ENCODE measurements at regions not wholly inside any gene's neighbourhood (a gene's known extent, or its start where the extent isn't known, plus 50 kb on each side); places are given as distances from the start of the nearest gene placed in this dataset.

DNA sequence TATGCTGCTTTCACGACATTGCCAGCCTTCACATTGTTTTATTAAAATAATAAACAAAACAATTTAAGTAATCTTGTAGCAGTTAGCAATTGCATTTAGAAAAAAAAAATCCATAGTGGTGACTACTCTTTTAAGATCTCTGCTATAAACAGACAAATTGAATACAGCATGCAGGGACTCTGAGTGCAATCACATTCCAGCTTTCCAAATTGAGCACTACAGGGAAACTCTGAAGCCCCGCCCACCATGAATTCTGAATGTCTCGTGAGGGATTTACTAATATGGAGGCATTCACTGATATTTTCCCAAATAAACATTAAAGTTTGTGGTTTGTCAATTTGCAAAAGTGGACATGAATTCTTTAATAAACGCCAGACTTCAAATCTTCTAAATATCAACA, 698.8 kb downstream of the LIG4 start:
- no peak for DNase-seq (ENCODE audit: low read depth in 2 of 2, low spot score in 1 of 2)

DNA sequence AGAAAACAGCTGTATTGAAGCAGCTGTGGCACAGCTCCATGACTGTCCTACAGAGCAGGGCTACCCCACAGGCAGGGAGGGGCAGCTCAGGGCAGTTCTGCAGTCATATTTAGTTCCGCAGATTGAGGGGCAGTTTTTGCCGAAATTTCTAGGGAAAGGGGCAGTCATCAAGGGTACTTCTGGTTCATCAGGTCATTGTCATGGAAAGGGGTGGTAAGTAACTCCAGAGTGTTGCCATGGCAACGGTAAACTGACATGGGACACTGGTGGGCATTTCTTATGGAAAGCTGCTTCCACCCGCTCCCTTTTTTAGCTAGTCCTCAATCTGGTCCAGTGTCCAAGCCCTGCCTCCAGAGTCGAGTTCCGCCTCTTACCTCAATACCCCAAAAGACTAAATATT, 702.8 kb downstream of the LIG4 start:
- DNase-seq (ENCODE audit: low read depth in 2 of 2, low spot score in 1 of 2): no peak

GRCh38 chr13:107497661-107498060, 717.7 kb downstream of the LIG4 start:
- no peak for DNase-seq (ENCODE audit: low read depth in 2 of 2, low spot score in 1 of 2)

- no peak for DNase-seq (ENCODE audit: low read depth in 2 of 2, low spot score in 1 of 2)
Observed at GRCh38 chr13:107493266-107493665, 722.1 kb downstream of the LIG4 start.

DNA sequence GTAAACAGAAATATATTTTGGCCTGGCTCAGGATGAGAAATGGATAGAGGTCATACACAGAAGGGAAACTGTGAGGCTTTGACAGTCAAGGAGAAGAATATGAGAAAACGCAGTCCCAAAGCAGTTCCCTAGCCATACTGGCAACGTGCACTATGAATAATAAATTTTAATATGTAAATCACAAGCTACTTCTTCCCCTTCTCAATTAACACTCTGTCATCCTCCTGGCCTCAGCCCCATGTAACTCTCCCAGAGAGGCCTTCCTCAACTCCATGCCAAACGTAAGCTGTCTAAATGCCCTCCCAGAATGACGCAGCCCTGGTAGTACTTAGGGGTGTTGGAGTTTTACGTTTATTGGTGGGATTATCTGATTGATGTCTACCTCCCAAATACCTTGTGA, 732.6 kb downstream of the LIG4 start:
- no peak for DNase-seq (ENCODE audit: low read depth in 2 of 2, low spot score in 1 of 2)

DNA sequence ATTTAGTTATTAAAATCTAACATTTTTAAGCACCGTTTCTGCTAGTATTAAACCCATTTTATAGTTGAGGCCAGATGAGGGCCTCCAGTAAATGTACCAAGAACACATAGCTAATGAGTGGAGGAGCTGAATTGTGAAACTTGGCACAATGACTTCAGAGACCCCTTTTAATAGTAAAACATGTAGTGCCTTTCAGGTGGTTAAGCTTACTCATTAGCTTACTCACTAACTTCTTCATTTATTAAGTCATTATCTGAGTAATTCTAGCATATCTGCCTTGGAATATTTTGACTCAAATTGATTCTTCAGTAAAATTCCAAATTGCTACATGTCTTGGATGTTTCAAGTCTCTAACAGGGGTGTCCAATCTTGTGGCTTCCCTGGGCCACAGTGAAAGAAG, 735.2 kb downstream of the LIG4 start:
- DNase-seq (ENCODE audit: low read depth in 2 of 2, low spot score in 1 of 2): no peak

GRCh38 chr13:107477772-107478379, 737.5 kb downstream of the LIG4 start:
- DNase-seq (ENCODE audit: low read depth in 2 of 2, low spot score in 1 of 2): no peak

DNA sequence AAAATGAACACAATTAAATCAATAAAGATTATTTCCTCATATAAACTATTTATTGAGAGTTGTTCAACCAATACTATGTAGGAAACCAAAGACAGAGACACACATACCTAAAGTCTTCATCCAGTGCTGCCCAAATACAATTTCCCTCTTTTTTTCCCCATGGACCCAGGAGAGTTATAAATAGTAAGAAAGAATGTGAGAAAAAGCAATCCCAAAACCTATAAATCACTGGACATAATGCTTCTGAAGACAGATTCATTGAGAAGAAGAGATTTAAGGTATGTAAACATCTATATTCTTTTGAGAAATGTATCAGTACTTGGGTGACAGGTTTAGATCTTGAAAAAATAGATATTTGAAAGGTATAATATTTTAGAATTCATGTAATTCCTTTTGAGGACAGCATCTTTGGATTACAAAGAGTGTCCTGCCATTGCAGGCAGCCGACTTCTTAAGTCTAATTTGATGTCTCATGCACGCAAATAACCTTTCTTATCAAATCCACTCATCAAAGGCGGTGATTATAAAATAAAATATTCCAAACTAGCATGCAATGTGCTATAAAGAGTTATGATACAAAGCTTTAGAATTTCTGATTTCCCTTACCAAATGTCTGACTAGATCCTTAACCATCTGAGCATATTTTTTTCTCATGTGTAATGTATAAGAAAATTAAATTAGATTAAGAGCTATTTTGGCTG, 739.4 kb downstream of the LIG4 start:
- no peak for DNase-seq (ENCODE audit: low read depth in 2 of 2, low spot score in 1 of 2)

DNA sequence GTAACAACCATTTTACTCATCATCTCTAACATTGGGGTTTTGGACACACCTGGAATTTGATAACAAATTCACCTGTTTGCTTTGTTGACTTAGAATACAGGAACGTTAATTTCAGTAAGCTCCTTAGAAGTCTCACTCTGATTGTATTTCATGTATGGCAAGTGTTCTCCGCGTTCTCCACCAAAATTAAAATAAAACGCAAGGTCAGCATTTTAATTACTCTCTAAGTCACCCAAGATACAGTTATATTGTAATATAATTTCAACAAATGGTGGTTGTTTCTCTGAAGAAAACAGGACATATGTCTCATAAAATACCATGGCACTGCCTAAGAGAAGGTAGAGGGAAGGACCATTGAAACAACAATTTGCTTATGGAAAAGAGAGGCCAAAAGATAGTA, 742.1 kb downstream of the LIG4 start:
- no peak for DNase-seq (ENCODE audit: low read depth in 2 of 2, low spot score in 1 of 2)

GRCh38 chr13:107466326-107467099, 748.8 kb downstream of the LIG4 start:
- no peak for DNase-seq (ENCODE audit: low read depth in 2 of 2, low spot score in 1 of 2)

DNA sequence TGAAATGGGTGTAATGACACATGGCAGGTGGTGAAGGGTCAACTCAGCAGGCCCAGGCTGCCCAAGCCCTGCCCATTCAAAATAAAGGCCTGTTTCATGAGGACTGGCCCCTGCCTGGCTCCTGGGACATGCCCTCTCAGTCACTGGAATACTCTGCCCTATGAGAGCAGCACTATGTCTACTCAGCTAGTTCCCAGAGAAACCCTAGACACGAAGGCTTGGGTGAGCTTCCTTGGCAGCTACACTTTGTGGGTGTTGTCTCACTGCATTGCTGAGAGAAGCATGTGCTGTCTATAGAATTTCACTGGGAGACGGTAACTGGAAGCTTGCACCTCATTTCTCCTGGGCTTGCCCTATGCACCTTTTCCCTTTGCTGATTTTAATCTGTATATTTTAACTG, 752.8 kb downstream of the LIG4 start:
- no peak for DNase-seq (ENCODE audit: low read depth in 2 of 2, low spot score in 1 of 2)

DNA sequence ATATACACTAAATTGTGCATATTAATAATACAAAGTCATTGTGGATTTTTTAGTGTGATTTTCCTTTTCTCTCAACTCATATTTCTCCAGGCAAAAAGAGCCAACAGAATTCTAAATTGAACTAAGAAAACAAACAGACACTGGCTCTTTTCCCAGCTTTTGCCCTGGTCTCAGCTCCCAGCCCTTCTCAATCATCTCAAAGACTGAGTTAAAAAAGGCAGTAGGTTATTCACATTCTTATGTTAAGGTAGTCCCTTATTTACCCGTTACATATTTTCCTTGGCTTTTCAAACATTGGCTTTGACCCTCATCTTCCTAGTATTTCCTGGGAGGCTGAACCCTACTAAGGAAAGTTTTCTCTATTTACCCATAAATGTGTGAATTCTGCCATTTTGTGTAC, 753.6 kb downstream of the LIG4 start:
- no peak for DNase-seq (ENCODE audit: low read depth in 2 of 2, low spot score in 1 of 2)

DNA sequence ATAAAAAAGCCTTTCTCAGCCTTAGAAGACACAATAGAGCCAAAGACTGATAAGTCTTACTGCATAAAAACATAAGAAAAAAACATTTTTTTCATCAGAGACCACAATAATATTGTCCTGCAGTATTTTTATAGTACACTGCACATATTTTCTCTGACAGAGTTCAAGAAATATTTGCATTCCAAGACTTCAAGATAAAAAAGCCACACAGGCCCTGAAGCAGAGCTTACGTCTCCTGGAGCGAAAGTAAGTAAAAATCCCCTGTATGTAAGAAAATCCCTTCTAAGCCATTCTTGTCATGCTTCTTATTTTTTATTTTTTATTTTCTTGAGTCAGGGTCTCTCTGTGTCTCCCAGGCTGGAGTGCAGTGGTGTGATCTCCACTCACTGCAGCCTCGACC, 755.9 kb downstream of the LIG4 start:
- no peak for DNase-seq (ENCODE audit: low read depth in 2 of 2, low spot score in 1 of 2)

GRCh38 chr13:107458269-107458668, 757.1 kb downstream of the LIG4 start:
- DNase-seq (ENCODE audit: low read depth in 2 of 2, low spot score in 1 of 2): no peak

DNA sequence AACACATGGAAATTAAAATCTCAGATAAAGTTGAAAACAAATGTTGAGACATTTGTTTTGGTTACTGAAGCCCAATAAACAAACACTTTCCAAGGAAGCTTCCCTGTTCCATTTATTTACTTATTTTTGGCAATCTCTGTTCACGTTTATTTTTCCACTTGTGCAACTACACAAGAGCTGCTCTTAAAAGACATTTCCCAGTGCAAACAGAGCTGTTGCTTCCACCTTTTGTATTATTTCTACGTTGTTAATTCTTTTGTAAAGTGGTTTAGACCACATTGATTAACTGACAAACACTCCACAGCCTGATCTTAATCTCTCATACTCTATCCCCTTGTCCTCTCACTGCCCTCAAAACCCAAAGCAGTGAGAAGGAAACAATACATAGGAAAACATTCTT, 757.6 kb downstream of the LIG4 start:
- no peak for DNase-seq (ENCODE audit: low read depth in 2 of 2, low spot score in 1 of 2)

DNA sequence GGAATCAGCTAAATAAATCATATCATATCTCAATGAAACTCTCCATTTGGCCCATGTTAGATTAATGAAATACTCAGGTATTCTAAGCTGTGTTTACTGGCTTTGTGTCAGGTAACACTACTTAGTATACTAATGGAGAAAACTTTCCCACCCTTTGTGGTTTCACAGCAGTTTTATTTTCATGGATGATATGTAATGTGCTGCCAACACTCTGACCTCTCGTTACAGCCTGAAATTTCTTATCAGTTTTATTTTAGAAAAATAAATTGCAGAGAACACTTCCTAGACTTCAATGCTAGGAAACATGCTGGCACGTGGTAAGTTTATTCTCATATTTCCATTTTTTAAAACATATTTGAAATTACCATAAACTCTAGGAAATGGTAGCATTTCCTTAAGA, 758.9 kb downstream of the LIG4 start:
- DNase-seq (ENCODE audit: low read depth in 2 of 2, low spot score in 1 of 2): no peak

GRCh38 chr13:107452833-107453232, 762.5 kb downstream of the LIG4 start:
- DNase-seq (ENCODE audit: low read depth in 2 of 2, low spot score in 1 of 2): no peak

GRCh38 chr13:107450931-107451330, 764.4 kb downstream of the LIG4 start:
- DNase-seq (ENCODE audit: low read depth in 2 of 2, low spot score in 1 of 2): no peak

GRCh38 chr13:107450431-107450830, 764.9 kb downstream of the LIG4 start:
- DNase-seq (ENCODE audit: low read depth in 2 of 2, low spot score in 1 of 2): no peak

DNA sequence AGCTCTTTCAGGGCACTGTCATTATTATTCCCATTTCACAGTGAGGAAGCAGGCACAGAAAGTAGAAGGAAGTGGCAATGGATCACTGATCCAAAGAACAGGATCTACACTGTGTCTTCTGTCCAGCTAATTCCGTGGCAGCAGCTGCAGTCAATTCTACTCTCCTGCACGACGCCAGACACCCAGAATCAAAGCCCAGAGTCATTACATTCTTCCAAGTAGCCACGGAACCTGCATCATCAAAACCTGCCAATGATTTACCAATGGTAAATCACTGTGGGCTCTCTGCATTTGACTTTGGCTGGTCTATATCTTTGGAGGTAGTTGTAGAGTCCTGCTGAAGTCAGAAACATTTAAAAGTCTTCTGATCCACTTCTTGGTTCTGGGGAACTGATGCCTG, 767.7 kb downstream of the LIG4 start:
- no peak for DNase-seq (ENCODE audit: low read depth in 2 of 2, low spot score in 1 of 2)

GRCh38 chr13:107441279-107441678, 774.1 kb downstream of the LIG4 start:
- no peak for DNase-seq (ENCODE audit: low read depth in 2 of 2, low spot score in 1 of 2)

DNA sequence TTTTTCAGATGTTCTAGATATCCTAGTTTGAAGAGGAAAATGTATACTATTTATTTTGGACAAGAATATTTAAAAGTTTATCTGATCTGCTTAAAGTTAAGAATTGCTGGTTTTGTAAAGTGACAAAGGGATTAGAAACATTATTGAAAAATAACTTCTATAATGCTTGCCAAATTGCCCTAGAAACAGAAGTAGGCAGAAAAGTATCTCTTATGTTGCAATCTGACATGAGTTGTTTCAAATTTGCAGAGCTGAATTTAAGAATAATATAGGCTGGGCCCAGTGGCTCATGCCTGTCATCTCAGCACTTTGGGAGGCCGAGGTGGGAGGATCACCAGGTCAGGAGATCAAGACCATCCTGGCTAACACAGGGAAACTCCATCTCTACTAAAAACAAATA, 777.1 kb downstream of the LIG4 start:
- no peak for DNase-seq (ENCODE audit: low read depth in 2 of 2, low spot score in 1 of 2)
